Stimulated activated CD8-positive, alpha-beta memory T cell treated with anti-CD3 and anti-CD28 coated beads, Interleukin-15, amount 100 ng/mL, for 48 hours (primary cell): ENCODE measurements at regions not wholly inside any gene's neighbourhood (a gene's known extent, or its start where the extent isn't known, plus 50 kb on each side); places are given as distances from the start of the nearest gene placed in this dataset.

Experiments used
- DNase-seq, 2 donors: peaks; one replicate each; pipeline ENCODE4 v3.0.0-alpha.2; 2020; ENCODE audit warnings: low read depth in 2 of 2

- DNase-seq = no peak
Measured at GRCh38 chr18:66749481-66750035, 145.7 kb upstream of the CDH19 start.

GRCh38 chr18:66749030-66749429 lies 145.1 kb upstream of the CDH19 start:
- no peak for DNase-seq

- DNase-seq = no peak
Measured at GRCh38 chr18:66742832-66743231, 138.9 kb upstream of the CDH19 start.

GRCh38 chr18:66735933-66736332 lies 132.0 kb upstream of the CDH19 start:
- no peak for DNase-seq

GRCh38 chr18:66734451-66734850 lies 130.6 kb upstream of the CDH19 start:
- DNase-seq = no peak

GRCh38 chr18:66731890-66732289 lies 128.0 kb upstream of the CDH19 start:
- DNase-seq = no peak

- DNase-seq = no peak
Measured at GRCh38 chr18:66729442-66730239, 125.8 kb upstream of the CDH19 start.

- DNase-seq = no peak
Measured at GRCh38 chr18:66728951-66729350, 125.1 kb upstream of the CDH19 start.

- no peak for DNase-seq
Measured at GRCh38 chr18:66727991-66728390, 124.1 kb upstream of the CDH19 start.

GRCh38 chr18:66724664-66725356 lies 120.9 kb upstream of the CDH19 start:
- no peak for DNase-seq

GRCh38 chr18:66722671-66723070 lies 118.8 kb upstream of the CDH19 start:
- DNase-seq = no peak

GRCh38 chr18:66708646-66709045 lies 104.8 kb upstream of the CDH19 start:
- no peak for DNase-seq

GRCh38 chr18:66707473-66707872 lies 103.6 kb upstream of the CDH19 start:
- no peak for DNase-seq

GRCh38 chr18:66695281-66695680 lies 91.4 kb upstream of the CDH19 start:
- no peak for DNase-seq

- no peak for DNase-seq
Measured at GRCh38 chr18:66694852-66695251, 91.0 kb upstream of the CDH19 start.

GRCh38 chr18:66687635-66688034 lies 83.7 kb upstream of the CDH19 start:
- DNase-seq = no peak

GRCh38 chr18:66682855-66683322 lies 79.0 kb upstream of the CDH19 start:
- no peak for DNase-seq

GRCh38 chr18:66676699-66677098 lies 72.8 kb upstream of the CDH19 start:
- no peak for DNase-seq

- no peak for DNase-seq
Measured at GRCh38 chr18:66674286-66674685, 70.4 kb upstream of the CDH19 start.

- no peak for DNase-seq
Measured at GRCh38 chr18:66668706-66669105, 64.8 kb upstream of the CDH19 start.

GRCh38 chr18:66662632-66663031 lies 58.7 kb upstream of the CDH19 start:
- no peak for DNase-seq

GRCh38 chr18:66655407-66655806 lies 51.5 kb upstream of the CDH19 start:
- DNase-seq = no peak
